HEK293T (cell line): ENCODE measurements at regions not wholly inside any gene's neighbourhood (a gene's known extent, or its start where the extent isn't known, plus 50 kb on each side); places are given as distances from the start of the nearest gene placed in this dataset.

ENCODE experiments used
- FOXA1 ChIP-seq: fragments of 450-650 bp; IDR thresholded peaks from 2 replicates; pipeline ENCODE4 v1.6.1; 2016; ENCODE audit warnings: mild to moderate bottlenecking
- FOXK2 ChIP-seq: fragments of 450-650 bp; IDR thresholded peaks from 2 replicates; pipeline ENCODE4 v1.6.1; 2016; ENCODE audit warnings: mild to moderate bottlenecking
- FOXM1 ChIP-seq: fragments of 450-650 bp; IDR thresholded peaks from 2 replicates; pipeline ENCODE4 v1.6.1; 2017; ENCODE audit warnings: mild to moderate bottlenecking, borderline replicate concordance
- SP1 ChIP-seq: fragments of 450-650 bp; IDR thresholded peaks from 2 replicates; pipeline ENCODE4 v1.6.1; 2017
- SUZ12 ChIP-seq: fragments of 450-650 bp; IDR thresholded peaks from 2 replicates; pipeline ENCODE4 v1.6.1; 2016; ENCODE audit warnings: mild to moderate bottlenecking

GRCh38 chr10:111765216-111765615 lies 418.3 kb downstream of the GPAM start:
- TF ChIP-seq FOXK2 (no peak), FOXM1 (no peak), SP1 (no peak), FOXA1 (no peak), SUZ12 (no peak)
